ENCODE measurements at regions not wholly inside any gene's neighbourhood (a gene's known extent, or its start where the extent isn't known, plus 50 kb on each side); places are given as distances from the start of the nearest gene placed in this dataset.

GRCh38 chr9:135204177-135204576, 116.7 kb downstream of the OLFM1 start:
- no peak for TF ChIP-seq POLR2A (IDR thresholded peaks at IDR 0.05; ENCODE audit: low read depth, low read length)
- TF ChIP-seq TAF1 (IDR thresholded peaks at IDR 0.05; ENCODE audit: borderline replicate concordance, low read depth, low read length), result no peak
- TF ChIP-seq POLR2AphosphoS5 (IDR thresholded peaks at IDR 0.05; ENCODE audit: low read depth, low read length), result no peak

Data from GM12892 (cell line).